Large intestine (tissue), 3 donors: ENCODE measurements at regions not wholly inside any gene's neighbourhood (a gene's known extent, or its start where the extent isn't known, plus 50 kb on each side); places are given as distances from the start of the nearest gene placed in this dataset.

Experiments
- DNase-seq, 2 donors: peaks; one replicate each; pipeline versions ENCODE4 v3.0.0 to v3.0.0-alpha.2; 2013
- H3K27ac ChIP-seq: one replicate; pipeline ENCODE4 v1.5.1; 2013; ENCODE audit warnings: low read length
- H3K27me3 ChIP-seq: 2 replicates; pipeline ENCODE4 v1.6.1; 2013; ENCODE audit warnings: low read length; ENCODE audit not compliant: control insufficient read depth, insufficient read depth
- H3K36me3 ChIP-seq: 2 replicates; pipeline ENCODE4 v1.6.1; 2013; ENCODE audit warnings: low read length; ENCODE audit not compliant: control insufficient read depth, insufficient read depth
- H3K4me1 ChIP-seq: one replicate; pipeline ENCODE4 v1.6.1; 2013; ENCODE audit warnings: low read length; ENCODE audit not compliant: control insufficient read depth, insufficient read depth
- H3K4me3 ChIP-seq: one replicate; pipeline ENCODE4 v1.5.1; 2013; ENCODE audit warnings: low read length
- H3K9me3 ChIP-seq: one replicate; pipeline ENCODE4 v1.6.1; 2013; ENCODE audit warnings: mild to moderate bottlenecking, low read depth, low read length, moderate library complexity; ENCODE audit not compliant: control insufficient read depth
- WGBS: methylation state at CpG from one replicate; pipeline ENCODE4 v1.1.5; 2013; ENCODE audit warnings: low lambda C conversion rate; ENCODE audit not compliant: insufficient coverage; 5-methylcytosine and 5-hydroxymethylcytosine counted together

- Histone ChIP-seq H3K27ac (no peak overlapping the region), H3K4me3 (no peak overlapping the region), H3K4me1 (no peaks in the 10 kb centered on the region), H3K27me3 (no peaks in the 10 kb centered on the region), H3K36me3 (no peaks in the 10 kb centered on the region), H3K9me3 (no peaks in the 10 kb centered on the region)
- no peak for DNase-seq
- WGBS: no CpG with 5 or more reads among the region's 2 CpGs
Measured at GRCh38 chr18:40423291-40423690, 1531.7 kb upstream of the PIK3C3 start.

DNA sequence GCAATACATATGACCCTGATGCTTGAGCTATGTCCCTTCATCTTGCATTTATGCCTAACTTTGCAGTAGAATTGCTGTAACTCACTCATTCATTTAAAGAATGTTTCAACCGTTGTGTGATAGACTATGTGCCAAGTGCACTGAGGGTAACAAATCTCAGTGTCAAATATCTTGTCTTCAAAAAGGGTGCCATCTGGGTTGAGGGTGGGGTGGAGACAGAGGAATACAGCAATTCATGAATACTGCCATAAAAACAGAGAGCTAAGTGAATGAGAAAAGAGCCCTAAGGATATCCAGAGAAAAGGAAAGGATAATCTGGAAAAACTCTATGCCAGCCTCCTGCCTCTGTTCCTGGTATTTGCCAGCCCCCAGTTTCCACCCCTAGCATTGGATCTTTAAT lies 1534.4 kb upstream of the PIK3C3 start:
- Histone ChIP-seq H3K27ac (no peak overlapping the region), H3K27me3 (no peaks in the 10 kb centered on the region), H3K36me3 (no peaks in the 10 kb centered on the region), H3K4me1 (no peaks in the 10 kb centered on the region), H3K4me3 (no peak overlapping the region), H3K9me3 (no peaks in the 10 kb centered on the region)
- DNase-seq: no peak
- WGBS: no CpG with 5 or more reads among the region's 1 CpG

DNA sequence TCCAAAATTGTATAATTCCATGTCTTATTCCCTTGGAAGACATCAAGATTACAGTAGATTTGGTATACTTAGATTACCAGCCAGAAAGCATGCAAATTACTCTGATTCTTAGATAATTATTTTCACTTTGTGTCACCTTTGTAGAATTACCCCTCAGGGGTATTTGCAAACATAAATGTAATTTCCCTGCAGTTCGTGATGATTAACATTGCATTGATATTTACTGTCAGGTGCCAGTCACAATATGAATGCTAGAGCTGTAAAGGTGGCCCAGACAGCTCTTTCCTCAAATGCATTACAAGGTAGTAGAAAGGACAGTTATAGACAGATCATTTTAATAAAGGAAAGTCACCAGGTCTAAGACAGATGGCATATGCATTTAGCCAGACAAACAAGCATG lies 1537.5 kb upstream of the PIK3C3 start:
- Histone ChIP-seq H3K27me3 (no peaks in the 10 kb centered on the region), H3K4me1 (no peaks in the 10 kb centered on the region), H3K9me3 (no peaks in the 10 kb centered on the region), H3K36me3 (no peaks in the 10 kb centered on the region), H3K27ac (no peak overlapping the region), H3K4me3 (no peak overlapping the region)
- no CpG with 5 or more reads among the region's 1 CpG for WGBS
- no peak for DNase-seq

- H3K27ac ChIP-seq: no peak overlapping the region
- H3K9me3 ChIP-seq: no peaks in the 10 kb centered on the region
- H3K4me3 ChIP-seq: no peak overlapping the region
- H3K4me1 ChIP-seq: no peaks in the 10 kb centered on the region
- 40% methylated on average over 1 of the region's 3 CpGs for WGBS
- H3K27me3 ChIP-seq: no peaks in the 10 kb centered on the region
- no peak for DNase-seq
- H3K36me3 ChIP-seq: no peaks in the 10 kb centered on the region
Measured at GRCh38 chr18:40415821-40416220, 1539.2 kb upstream of the PIK3C3 start.

DNA sequence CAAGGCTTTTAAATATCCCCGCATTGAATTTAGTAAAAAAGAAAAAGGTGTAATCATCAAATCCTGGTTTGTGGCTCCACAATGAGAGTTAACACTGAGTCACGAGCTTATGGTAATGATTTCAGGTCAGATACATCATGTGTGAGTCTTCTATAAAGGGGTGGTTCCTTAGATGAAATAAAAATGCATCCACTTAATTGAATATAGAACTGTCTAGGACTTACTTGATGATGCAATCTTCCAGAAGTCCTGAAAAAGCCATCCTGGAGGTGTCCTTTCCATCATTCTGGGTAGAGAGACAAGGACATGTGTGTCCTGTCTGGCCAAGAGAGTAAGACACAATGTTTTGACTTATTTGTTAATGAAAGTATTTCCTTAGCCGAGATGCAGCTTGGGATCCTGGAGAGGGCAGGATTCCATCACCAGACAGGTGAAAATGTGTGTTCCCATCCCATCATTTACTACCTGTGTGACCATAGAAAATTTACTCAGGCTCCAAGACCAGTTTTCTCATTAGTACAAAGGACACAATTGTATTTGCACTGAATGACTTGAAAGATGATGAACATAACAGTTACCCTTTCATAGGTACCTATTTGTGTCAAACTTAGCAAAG lies 1539.8 kb upstream of the PIK3C3 start:
- H3K27ac ChIP-seq: no peak overlapping the region
- no peak for DNase-seq
- H3K4me3 ChIP-seq: no peak overlapping the region
- no peaks in the 10 kb centered on the region for H3K27me3 ChIP-seq
- no peaks in the 10 kb centered on the region for H3K36me3 ChIP-seq
- H3K4me1 ChIP-seq: no peaks in the 10 kb centered on the region
- H3K9me3 ChIP-seq: no peaks in the 10 kb centered on the region
- WGBS: 83% methylated on average over 1 of the region's 3 CpGs

GRCh38 chr18:40414155-40414754 lies 1540.8 kb upstream of the PIK3C3 start:
- Histone ChIP-seq H3K9me3 (no peaks in the 10 kb centered on the region), H3K4me3 (no peak overlapping the region), H3K36me3 (no peaks in the 10 kb centered on the region), H3K27ac (no peak overlapping the region), H3K4me1 (no peaks in the 10 kb centered on the region), H3K27me3 (no peaks in the 10 kb centered on the region)
- no CpG with 5 or more reads among the region's 5 CpGs for WGBS
- no peak for DNase-seq

DNA sequence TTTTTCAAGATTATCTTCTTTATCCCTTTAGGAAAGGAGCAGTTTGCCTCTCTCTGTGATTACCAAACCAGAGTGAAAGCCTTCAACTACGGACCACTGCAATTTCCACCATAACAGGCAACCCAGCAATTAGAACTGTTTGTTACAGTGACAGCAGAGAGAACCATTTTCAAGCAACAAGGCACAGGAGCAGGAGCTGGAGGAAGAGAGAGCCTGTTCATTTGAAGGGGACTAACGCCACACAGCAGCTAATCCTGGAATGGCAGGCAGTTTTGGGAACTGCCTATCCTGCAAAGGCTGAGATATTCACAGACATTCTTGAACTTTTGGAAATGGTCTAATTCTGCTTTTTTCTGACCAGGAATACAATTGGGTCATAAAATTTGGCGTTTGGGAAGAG lies 1541.9 kb upstream of the PIK3C3 start:
- Histone ChIP-seq H3K9me3 (no peaks in the 10 kb centered on the region), H3K4me1 (no peaks in the 10 kb centered on the region), H3K27me3 (no peaks in the 10 kb centered on the region), H3K36me3 (no peaks in the 10 kb centered on the region), H3K27ac (no peak overlapping the region), H3K4me3 (no peak overlapping the region)
- WGBS: 0% methylated on average over 1 of the region's 3 CpGs
- DNase-seq: peak; percentile 5 to 12

DNA sequence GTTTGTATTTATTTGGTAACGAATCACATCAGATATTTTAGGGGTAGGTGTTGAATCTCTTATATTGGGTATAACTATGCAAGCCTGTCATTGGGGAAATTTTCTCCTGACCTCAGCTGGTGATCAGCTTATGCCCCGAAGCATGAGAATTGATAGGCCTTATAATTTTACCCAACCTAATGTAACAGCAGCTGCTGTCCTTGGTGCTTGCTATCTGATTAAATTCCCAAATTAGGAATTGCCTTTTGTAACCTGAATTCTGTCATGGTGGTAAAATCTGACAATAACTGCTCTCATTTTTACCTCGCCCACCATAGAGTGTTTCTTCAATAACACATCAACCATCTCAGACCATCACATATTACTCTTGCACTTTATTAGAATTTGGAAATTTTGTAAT lies 1542.6 kb upstream of the PIK3C3 start:
- Histone ChIP-seq H3K27me3 (no peaks in the 10 kb centered on the region), H3K9me3 (no peaks in the 10 kb centered on the region), H3K36me3 (no peaks in the 10 kb centered on the region), H3K27ac (no peak overlapping the region), H3K4me1 (no peaks in the 10 kb centered on the region), H3K4me3 (no peak overlapping the region)
- no peak for DNase-seq
- WGBS: 60% methylated on average over 1 of the region's 3 CpGs

- H3K4me3 ChIP-seq: no peak overlapping the region
- H3K4me1 ChIP-seq: no peaks in the 10 kb centered on the region
- H3K36me3 ChIP-seq: no peaks in the 10 kb centered on the region
- H3K9me3 ChIP-seq: no peaks in the 10 kb centered on the region
- 83% methylated on average over 1 of the region's 3 CpGs for WGBS
- no peaks in the 10 kb centered on the region for H3K27me3 ChIP-seq
- DNase-seq: no peak
- no peak overlapping the region for H3K27ac ChIP-seq
Measured at GRCh38 chr18:40407909-40408308, 1547.1 kb upstream of the PIK3C3 start.

DNA sequence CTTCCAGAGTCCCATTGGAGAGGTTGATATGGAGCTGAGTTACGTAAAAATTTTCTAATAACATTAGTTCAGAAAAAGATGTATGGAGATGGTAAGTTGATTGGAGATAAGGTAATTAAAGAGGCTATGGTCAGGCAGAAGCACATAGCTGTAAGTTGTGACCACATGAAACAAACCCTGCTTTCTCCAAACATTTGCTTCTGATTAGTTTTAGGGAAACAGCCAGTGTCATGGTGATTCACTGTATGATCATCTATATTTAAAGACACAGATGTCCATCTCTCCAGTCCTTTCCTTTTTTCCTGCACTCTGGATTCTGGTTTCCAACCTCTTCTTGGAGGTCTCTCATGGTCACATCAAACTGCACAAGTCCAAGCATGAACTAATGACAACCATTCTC lies 1550.8 kb upstream of the PIK3C3 start:
- DNase-seq: no peak
- H3K4me1 ChIP-seq: no peaks in the 10 kb centered on the region
- WGBS: no CpG with 5 or more reads among the region's 1 CpG
- H3K36me3 ChIP-seq: no peaks in the 10 kb centered on the region
- H3K27ac ChIP-seq: no peak overlapping the region
- H3K9me3 ChIP-seq: no peaks in the 10 kb centered on the region
- no peak overlapping the region for H3K4me3 ChIP-seq
- no peaks in the 10 kb centered on the region for H3K27me3 ChIP-seq

DNA sequence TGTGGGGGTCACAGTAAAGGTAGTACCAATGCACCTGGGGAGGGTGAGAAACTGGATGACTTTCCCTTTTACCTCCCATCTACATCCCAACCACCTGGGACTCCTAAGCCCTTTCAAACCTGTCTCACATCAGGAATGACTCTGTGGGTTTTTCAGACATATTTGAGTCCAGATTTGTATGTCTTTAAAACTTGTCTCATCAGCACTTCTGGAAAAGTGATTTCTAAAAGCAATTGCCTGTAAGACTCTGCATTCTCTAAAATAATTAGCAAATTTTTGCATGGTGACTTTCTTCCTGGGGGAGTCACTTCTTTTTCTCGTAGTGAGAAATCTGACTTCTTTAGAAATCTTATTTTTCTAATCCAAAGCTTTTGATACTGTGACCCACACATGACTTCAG lies 1553.0 kb upstream of the PIK3C3 start:
- Histone ChIP-seq H3K27me3 (no peaks in the 10 kb centered on the region), H3K27ac (no peak overlapping the region), H3K9me3 (no peaks in the 10 kb centered on the region), H3K4me3 (no peak overlapping the region), H3K36me3 (no peaks in the 10 kb centered on the region), H3K4me1 (no peaks in the 10 kb centered on the region)
- no CpG with 5 or more reads among the region's 1 CpG for WGBS
- no peak for DNase-seq
